ENCODE measurements at regions not wholly inside any gene's neighbourhood (a gene's known extent, or its start where the extent isn't known, plus 50 kb on each side); places are given as distances from the start of the nearest gene placed in this dataset.
"Not testable (repeated sequence)": the region's sequence is repeated elsewhere in the genome, so short reads cannot be mapped to it uniquely, and the experiment has no call there.

DNA sequence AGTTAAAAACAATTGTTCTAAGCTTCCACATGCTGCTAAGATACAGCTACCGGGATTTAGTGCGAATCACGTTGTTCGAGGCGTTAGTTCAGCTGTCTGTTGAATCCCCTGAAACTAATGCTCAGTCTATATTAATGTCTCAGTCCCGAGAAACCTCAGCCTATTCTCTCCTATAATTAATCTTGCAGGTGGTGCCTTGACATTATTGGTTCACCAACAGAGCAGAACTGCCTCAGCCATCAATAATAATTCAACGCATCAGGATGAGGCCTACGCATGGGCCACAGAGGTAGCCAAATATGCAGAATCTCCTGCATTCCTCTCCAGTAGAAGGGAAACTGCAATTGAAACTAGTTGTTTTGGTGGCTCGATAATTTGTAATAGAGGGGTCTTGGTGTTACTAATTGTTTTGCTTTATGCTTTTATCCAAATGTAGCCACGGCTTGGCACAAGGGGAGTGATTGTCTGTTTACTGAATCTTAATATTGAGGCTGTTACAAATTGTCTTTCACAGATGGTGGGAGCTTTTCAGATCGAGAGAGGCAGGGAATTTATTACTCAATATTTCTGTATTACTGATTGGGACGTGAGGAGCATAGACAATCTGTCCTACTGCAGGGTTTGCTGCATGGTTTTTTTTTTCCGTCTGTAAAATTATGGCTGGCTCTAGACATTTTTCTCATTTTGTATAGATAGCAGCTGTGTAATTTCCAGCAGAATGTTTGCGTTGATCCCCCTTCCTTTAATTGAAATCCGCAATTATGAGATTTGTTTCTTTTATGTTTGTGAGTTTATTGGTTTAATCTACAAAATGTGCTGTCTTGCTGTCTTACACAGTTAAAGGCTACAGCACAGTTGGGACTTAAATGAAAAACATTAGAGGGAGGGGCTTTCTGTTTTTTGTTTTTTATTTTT is 1036.5 kb upstream of the NOVA1 start:
- Histone ChIP-seq H3K36me3 (ENCODE audit: low read depth, missing control alignments) (no peaks in the 10 kb centered on the region), H3K4me3 (no peak overlapping the region), H3K27me3 (no peaks in the 10 kb centered on the region), H3K27ac (no peak overlapping the region), H3K4me1 (no peaks in the 10 kb centered on the region), H3K9me3 (no peaks in the 10 kb centered on the region)
- no peak for DNase-seq
- intact Hi-C loops (cut with DNase I; ENCODE audit: low total_unique reads), result no loop called here
- TF ChIP-seq POLR2A (IDR thresholded peaks at IDR 0.05) (no peak), CTCF (IDR thresholded peaks at IDR 0.05) (no peak)
- 39 to 58% methylated on average over 15 of the region's 15 CpGs for WGBS, 2 donors

- H3K36me3 ChIP-seq (ENCODE audit: low read depth, missing control alignments); H3K9me3 ChIP-seq; H3K4me1 ChIP-seq; DNase-seq; H3K4me3 ChIP-seq; H3K27ac ChIP-seq; H3K27me3 ChIP-seq; intact Hi-C loops (cut with DNase I; ENCODE audit: low total_unique reads): not testable (repeated sequence)
- 92 to 97% methylated on average over 1 of the region's 1 CpG for WGBS, 2 donors
Measured at GRCh38 chr14:27640688-27641087, 1042.9 kb upstream of the NOVA1 start.

DNA sequence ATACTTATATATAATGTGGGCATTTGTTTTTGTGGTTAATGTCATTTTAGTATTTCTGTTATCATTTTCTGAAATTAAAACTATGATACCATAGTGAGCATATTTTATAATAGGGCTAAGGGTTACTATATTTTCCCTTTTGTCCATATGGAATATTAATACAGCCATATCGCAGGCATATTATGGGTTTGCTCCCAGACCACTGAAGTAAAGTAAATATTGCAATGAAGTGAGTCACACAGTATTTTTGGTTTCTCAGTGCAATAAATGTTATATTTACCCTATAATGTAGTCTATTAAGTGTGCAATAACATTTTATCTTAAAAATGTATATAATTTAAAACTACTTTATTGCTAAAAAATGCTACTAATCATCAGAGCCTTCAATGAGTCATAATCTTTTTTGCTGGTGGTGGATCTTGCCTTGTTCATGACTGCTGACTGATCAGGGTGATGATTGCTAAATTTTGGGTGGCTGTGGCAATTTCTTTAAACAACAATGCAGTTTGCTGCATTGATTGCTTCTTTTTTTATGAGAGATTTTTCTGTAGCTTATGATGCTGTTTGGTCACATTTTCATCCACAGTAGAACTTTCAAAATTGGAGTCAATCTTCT is 1044.5 kb upstream of the NOVA1 start:
- TF ChIP-seq POLR2A (IDR thresholded peaks at IDR 0.05) (no peak), CTCF (IDR thresholded peaks at IDR 0.05) (no peak)
- H3K4me3 ChIP-seq, result no peak overlapping the region
- WGBS, 2 donors, result 93 to 96% methylated on average over 1 of the region's 1 CpG
- H3K36me3 ChIP-seq (ENCODE audit: low read depth, missing control alignments), result no peaks in the 10 kb centered on the region
- DNase-seq, result no peak
- H3K27me3 ChIP-seq, result no peaks in the 10 kb centered on the region
- H3K27ac ChIP-seq, result no peak overlapping the region
- H3K4me1 ChIP-seq, result no peaks in the 10 kb centered on the region
- intact Hi-C loops (cut with DNase I; ENCODE audit: low total_unique reads), result no loop called here
- no peaks in the 10 kb centered on the region for H3K9me3 ChIP-seq

DNA sequence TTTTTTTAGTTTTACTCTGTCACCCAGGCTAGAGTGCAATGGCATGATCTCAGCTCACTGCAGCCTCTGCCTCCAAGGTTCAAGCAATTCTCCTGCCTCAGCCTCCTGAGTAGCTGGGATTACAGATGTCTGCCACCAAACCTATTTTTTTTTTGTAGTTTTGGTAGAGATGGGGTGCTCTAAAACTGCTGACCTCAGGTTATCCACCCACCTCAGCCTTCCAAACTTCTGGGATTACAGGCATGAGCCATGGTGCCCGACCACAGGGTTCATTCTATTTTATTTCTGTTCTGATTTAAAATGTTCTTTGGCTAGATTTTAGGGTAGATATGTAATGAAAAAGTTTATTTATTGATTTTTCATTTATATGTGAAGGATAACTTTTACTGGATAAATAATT is 1062.8 kb upstream of the NOVA1 start:
- WGBS, 2 donors, result 86 to 91% methylated on average over 1 of the region's 1 CpG
- H3K27ac ChIP-seq, result no peak overlapping the region
- no peaks in the 10 kb centered on the region for H3K9me3 ChIP-seq
- TF ChIP-seq CTCF (IDR thresholded peaks at IDR 0.05) (no peak), POLR2A (IDR thresholded peaks at IDR 0.05) (no peak)
- no peak for DNase-seq
- intact Hi-C loops (cut with DNase I; ENCODE audit: low total_unique reads), result no loop called here
- no peaks in the 10 kb centered on the region for H3K27me3 ChIP-seq
- H3K4me3 ChIP-seq, result no peak overlapping the region
- no peaks in the 10 kb centered on the region for H3K36me3 ChIP-seq (ENCODE audit: low read depth, missing control alignments)
- no peaks in the 10 kb centered on the region for H3K4me1 ChIP-seq

GRCh38 chr14:27668531-27668930 is 1070.7 kb upstream of the NOVA1 start:
- intact Hi-C loops (cut with DNase I; ENCODE audit: low total_unique reads), result no loop called here
- no peak overlapping the region for H3K4me3 ChIP-seq
- no peaks in the 10 kb centered on the region for H3K36me3 ChIP-seq (ENCODE audit: low read depth, missing control alignments)
- H3K9me3 ChIP-seq, result no peaks in the 10 kb centered on the region
- H3K27me3 ChIP-seq, result no peaks in the 10 kb centered on the region
- no peak for TF ChIP-seq CTCF (IDR thresholded peaks at IDR 0.05)
- TF ChIP-seq POLR2A (IDR thresholded peaks at IDR 0.05), result no peak
- H3K27ac ChIP-seq, result no peak overlapping the region
- DNase-seq, result no peak
- H3K4me1 ChIP-seq, result no peaks in the 10 kb centered on the region
